ENCODE measurements at regions not wholly inside any gene's neighbourhood (a gene's known extent, or its start where the extent isn't known, plus 50 kb on each side); places are given as distances from the start of the nearest gene placed in this dataset.

DNA sequence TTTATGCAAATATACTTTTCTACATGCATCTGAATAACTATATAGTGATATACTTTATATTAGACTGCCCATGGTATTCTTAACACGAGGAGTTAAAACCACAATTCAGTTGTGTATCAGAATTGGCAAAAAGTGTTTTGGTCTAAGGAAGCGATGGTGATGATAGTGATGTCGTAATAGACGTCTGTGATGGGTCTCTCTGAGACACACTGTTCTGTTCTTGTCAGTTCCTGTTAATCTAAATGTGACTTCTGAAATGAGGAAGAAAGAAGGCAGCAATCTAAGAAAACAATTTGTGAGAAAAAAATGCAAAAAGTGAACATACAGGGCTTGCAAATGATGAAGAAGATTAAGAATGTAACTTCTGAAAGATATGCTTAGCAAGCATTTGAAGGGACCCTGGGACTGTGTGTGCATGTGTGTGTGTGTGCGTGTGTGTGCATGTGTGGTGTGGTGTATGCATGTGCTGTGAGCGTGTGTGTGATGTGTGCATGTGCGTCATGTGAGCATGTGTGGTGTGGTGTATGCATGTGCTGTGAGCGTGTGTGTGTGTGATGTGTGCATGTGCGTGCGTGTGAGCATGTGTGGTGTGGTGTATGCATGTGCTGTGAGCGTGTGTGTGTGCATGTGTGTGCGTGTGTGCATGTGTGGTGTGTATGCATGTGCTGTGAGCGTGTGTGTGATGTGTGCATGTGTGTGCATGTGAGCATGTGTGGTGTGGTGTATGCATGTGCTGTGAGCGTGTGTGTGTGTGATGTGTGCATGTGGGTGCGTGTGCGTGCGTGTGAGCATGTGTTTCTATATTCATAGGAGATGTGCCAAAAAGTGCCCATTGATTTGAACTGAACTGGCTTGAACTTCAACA is 131.8 kb downstream of the IRS2 start:
- TF ChIP-seq REST (IDR thresholded peaks at IDR 0.05; ENCODE audit: insufficient read depth in 1 of 2, low read depth in 2 of 2, low read length in 2 of 2) (no peak), TAF1 (IDR thresholded peaks at IDR 0.05; ENCODE audit: borderline replicate concordance, insufficient read depth, low read length) (no peak), SIN3A (IDR thresholded peaks at IDR 0.05; ENCODE audit: borderline replicate concordance, insufficient read depth, low read length) (no peak)
